AG04450 (cell line): ENCODE measurements at regions not wholly inside any gene's neighbourhood (a gene's known extent, or its start where the extent isn't known, plus 50 kb on each side); places are given as distances from the start of the nearest gene placed in this dataset.

Source experiments
- CTCF ChIA-PET: fragments of 300-600, 350-600 bp; formaldehyde crosslinking; extraction: SDS; loops from one replicate; lab custom pipeline; 2022; ENCODE audit warnings: antibody characterized with exemption, inconsistent platforms; lab: Charles Lee
- POLR2A ChIA-PET: fragments of 350-600 bp; formaldehyde crosslinking; extraction: SDS; loops from one replicate; lab custom pipeline; 2021; ENCODE audit warnings: antibody characterized with exemption, inconsistent platforms; lab: Yijun Ruan, JAX
- DNase-seq: peaks from one replicate; pipeline ENCODE4 v3.0.0-alpha.2; 2011; ENCODE audit warnings: low read depth, low spot score
- H3K27ac ChIP-seq: one replicate; pipeline ENCODE4 v1.5.1; 2012; ENCODE audit warnings: low read depth, low read length, control low read depth
- H3K27me3 ChIP-seq: one replicate; pipeline ENCODE4 v1.6.0; 2012; ENCODE audit warnings: low read length; ENCODE audit not compliant: control insufficient read depth, insufficient read depth
- H3K4me3 ChIP-seq: 2 replicates; pipeline ENCODE4 v1.5.1; 2011; ENCODE audit warnings: mild to moderate bottlenecking, low read depth, low read length, control low read depth
- H3K9me3 ChIP-seq: 2 replicates; pipeline ENCODE4 v1.5.1; 2012; ENCODE audit warnings: low read length; ENCODE audit not compliant: control insufficient read depth, insufficient read depth
- TF ChIP-seq, protein P1 (sequence below): IDR thresholded peaks from 2 replicates; pipeline ENCODE4 v1.5.1; 2011; ENCODE audit warnings: low read depth, low read length, control low read depth, inconsistent platforms

DNA sequence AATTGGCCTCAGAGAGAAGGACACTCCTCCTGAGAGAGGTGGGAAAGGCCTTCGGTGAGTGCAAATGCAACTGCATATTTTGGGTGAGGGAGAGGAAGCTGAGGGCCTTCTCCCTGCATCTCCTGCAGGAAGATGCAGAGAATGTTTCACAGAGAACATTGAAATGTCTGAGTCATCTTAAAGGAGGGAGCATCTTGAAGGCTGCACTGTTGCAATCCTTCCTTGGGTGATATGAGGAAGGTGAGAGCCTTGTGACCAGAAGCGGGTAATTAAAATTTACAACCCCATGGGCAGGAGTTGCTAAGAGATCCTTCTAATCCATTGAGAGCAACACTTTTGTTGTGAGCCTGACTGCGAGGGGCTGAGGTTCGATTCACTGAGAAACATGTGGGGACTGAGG lies 375.7 kb upstream of the MARCKS start:
- no peak for DNase-seq
- Histone ChIP-seq H3K27me3 (no peaks in the 10 kb centered on the region), H3K27ac (no peak overlapping the region), H3K4me3 (no peak overlapping the region), H3K9me3 (no peaks in the 10 kb centered on the region)
- POLR2A ChIA-PET, result no interaction called here
- TF ChIP-seq, protein P1, sequence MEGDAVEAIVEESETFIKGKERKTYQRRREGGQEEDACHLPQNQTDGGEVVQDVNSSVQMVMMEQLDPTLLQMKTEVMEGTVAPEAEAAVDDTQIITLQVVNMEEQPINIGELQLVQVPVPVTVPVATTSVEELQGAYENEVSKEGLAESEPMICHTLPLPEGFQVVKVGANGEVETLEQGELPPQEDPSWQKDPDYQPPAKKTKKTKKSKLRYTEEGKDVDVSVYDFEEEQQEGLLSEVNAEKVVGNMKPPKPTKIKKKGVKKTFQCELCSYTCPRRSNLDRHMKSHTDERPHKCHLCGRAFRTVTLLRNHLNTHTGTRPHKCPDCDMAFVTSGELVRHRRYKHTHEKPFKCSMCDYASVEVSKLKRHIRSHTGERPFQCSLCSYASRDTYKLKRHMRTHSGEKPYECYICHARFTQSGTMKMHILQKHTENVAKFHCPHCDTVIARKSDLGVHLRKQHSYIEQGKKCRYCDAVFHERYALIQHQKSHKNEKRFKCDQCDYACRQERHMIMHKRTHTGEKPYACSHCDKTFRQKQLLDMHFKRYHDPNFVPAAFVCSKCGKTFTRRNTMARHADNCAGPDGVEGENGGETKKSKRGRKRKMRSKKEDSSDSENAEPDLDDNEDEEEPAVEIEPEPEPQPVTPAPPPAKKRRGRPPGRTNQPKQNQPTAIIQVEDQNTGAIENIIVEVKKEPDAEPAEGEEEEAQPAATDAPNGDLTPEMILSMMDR, result no peak
- CTCF ChIA-PET, result no interaction called here

- TF ChIP-seq, protein P1, result no peak
- ChIA-PET POLR2A (no interaction called here), CTCF (no interaction called here)
- no peak for DNase-seq
- no peaks in the 10 kb centered on the region for H3K27me3 ChIP-seq
- H3K4me3 ChIP-seq, result no peak overlapping the region
- H3K9me3 ChIP-seq, result no peaks in the 10 kb centered on the region
- H3K27ac ChIP-seq, result no peak overlapping the region
These were observed 375.2 kb upstream of the MARCKS start for GRCh38 chr6:113481910-113482309.

DNA sequence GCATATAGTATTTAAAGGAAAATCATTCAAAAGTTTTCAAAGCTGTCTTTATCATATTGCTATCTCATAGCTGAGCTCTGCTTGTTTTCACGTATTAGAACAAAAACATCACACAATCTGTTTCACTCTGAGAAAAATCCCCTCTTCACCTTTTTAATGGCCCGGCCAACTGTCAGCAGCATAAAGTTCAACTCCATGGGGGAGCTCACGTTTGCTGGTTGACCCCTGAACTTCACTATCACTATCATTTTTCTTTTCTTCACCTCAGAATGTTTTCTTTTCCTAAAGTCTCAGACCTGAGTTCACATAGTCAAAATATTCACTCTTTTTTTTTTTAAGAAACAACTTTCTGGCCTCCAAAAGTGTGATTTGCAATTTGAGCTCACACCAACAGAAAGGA lies 374.4 kb upstream of the MARCKS start:
- CTCF ChIA-PET, result no interaction called here
- Histone ChIP-seq H3K27ac (no peak overlapping the region), H3K9me3 (no peaks in the 10 kb centered on the region), H3K27me3 (no peaks in the 10 kb centered on the region), H3K4me3 (no peak overlapping the region)
- TF ChIP-seq, protein P1, result no peak
- POLR2A ChIA-PET, result no interaction called here
- no peak for DNase-seq

GRCh38 chr6:113486199-113486598 lies 370.9 kb upstream of the MARCKS start:
- POLR2A ChIA-PET, result no interaction called here
- Histone ChIP-seq H3K27ac (no peak overlapping the region), H3K27me3 (no peaks in the 10 kb centered on the region), H3K9me3 (no peaks in the 10 kb centered on the region), H3K4me3 (no peak overlapping the region)
- TF ChIP-seq, protein P1, result no peak
- CTCF ChIA-PET, result no interaction called here
- DNase-seq, result no peak

GRCh38 chr6:113487489-113488058 lies 369.6 kb upstream of the MARCKS start:
- no peaks in the 10 kb centered on the region for H3K9me3 ChIP-seq
- POLR2A ChIA-PET, result no interaction called here

More at GRCh38 chr6:113487489-113488058, 369.6 kb upstream of the MARCKS start:
- no peak overlapping the region for H3K4me3 ChIP-seq
- no peaks in the 10 kb centered on the region for H3K27me3 ChIP-seq
- CTCF ChIA-PET, result interaction anchor here (1.0 kb wide), 1 partner anchor 15 kb away, joined by 5 read pairs; no protein-coding TSS in a partner anchor
- no peak for DNase-seq
- no peak overlapping the region for H3K27ac ChIP-seq
- TF ChIP-seq, protein P1, result no peak
